ENCODE measurements at regions not wholly inside any gene's neighbourhood (a gene's known extent, or its start where the extent isn't known, plus 50 kb on each side); places are given as distances from the start of the nearest gene placed in this dataset.
"Not testable (repeated sequence)": the region's sequence is repeated elsewhere in the genome, so short reads cannot be mapped to it uniquely, and the experiment has no call there.

DNA sequence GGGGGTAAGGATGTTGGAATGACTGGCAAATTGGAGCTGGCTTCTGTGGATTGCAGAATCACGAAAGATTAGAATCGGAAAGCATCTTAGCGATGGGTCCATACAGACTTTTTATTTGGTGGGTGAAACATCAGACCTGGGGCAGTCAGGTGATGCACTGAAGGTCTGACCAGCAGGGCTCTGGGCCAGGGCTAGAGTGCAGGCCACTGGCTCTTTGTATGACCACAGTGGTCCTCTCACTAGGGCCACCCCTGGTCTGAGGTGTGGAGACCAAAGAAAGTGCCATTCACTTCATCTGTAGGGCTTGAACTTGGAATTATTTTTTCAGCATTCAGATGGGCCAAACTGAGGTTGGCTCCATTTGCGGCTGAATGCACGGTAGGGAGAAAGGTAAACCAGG, 306.4 kb downstream of the RPS6KC1 start:
- H3K4me3 ChIP-seq (ENCODE audit: low read depth, low read length) = no peak overlapping the region
- no peak for DNase-seq (ENCODE audit: low read depth)
- TF ChIP-seq, protein P1, sequence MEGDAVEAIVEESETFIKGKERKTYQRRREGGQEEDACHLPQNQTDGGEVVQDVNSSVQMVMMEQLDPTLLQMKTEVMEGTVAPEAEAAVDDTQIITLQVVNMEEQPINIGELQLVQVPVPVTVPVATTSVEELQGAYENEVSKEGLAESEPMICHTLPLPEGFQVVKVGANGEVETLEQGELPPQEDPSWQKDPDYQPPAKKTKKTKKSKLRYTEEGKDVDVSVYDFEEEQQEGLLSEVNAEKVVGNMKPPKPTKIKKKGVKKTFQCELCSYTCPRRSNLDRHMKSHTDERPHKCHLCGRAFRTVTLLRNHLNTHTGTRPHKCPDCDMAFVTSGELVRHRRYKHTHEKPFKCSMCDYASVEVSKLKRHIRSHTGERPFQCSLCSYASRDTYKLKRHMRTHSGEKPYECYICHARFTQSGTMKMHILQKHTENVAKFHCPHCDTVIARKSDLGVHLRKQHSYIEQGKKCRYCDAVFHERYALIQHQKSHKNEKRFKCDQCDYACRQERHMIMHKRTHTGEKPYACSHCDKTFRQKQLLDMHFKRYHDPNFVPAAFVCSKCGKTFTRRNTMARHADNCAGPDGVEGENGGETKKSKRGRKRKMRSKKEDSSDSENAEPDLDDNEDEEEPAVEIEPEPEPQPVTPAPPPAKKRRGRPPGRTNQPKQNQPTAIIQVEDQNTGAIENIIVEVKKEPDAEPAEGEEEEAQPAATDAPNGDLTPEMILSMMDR (IDR thresholded peaks at IDR 0.05; ENCODE audit: insufficient read depth, low read depth, low read length, missing control alignments) = no peak

DNA sequence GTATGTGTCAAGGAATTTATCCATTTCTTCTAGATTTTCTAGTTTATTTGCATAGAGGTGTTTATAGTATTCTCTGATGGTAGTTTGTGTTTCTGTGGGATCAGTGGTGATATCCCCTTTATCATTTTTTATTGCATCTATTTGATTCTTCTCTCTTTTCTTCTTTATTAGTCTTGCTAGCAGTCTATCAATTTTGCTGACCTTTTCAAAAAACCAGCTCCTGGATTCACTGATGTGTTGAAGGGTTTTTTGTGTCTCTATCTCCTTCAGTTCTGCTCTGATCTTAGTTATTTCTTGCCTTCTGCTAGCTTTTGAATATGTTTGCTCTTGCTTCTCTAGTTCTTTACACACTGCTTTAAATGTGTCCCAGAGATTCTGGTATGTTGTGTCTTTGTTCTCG, 307.3 kb downstream of the RPS6KC1 start:
- not testable (repeated sequence) for H3K4me3 ChIP-seq (ENCODE audit: low read depth, low read length); DNase-seq (ENCODE audit: low read depth)

DNA sequence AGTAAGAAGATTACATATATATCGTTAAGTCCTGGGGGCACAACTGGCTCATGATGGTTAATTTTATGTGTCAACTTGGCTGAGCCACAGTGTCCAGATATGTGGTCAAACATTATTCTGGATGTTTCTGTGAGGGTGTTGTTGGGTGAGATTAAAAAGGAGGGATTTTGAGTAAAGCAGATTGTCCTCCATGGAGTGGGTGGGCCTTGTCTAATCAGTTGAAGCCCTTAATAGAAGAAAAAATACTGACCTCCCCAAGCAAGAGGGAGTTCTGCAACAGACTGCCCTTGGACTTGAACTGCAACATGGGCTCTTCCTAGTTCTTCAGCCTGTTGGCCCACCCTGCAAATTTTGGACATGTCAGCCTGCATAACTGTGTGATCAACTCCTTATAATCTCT, 311.6 kb downstream of the RPS6KC1 start:
- DNase-seq (ENCODE audit: low read depth) = no peak
- TF ChIP-seq, protein P1 (IDR thresholded peaks at IDR 0.05; ENCODE audit: insufficient read depth, low read depth, low read length, missing control alignments) = no peak
- H3K4me3 ChIP-seq (ENCODE audit: low read depth, low read length) = no peak overlapping the region

DNA sequence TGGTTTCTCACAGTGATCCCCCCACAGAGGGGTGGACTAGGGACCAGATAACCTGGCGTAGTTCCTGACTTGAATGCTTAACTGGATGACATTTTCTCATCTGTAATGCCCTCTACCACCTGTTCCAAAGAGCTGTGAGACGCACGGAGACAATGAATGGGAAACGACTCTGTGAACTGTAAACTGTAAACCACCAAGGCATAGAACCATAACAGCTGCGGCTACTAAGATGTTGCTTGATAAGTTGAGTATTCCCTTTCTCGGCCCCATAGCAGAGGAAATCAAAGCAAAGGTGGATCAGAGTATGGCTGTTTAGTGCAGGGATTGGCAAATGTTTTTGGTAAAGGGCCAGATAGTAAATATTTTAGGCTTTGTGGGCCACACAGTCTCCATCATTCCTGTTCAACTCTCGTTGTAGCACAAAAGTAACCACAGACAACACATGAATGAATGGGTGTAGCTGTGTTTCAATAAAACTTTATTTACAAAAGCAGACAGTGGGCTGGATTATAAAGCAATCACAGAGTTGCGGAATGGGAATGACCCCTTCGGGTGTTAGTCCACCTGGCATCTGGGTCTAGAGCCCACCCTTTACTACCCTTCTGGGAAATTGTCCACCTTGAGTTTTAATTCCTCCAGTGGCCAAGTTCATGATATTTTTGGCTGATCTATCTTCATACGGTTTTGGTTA, 315.2 kb downstream of the RPS6KC1 start:
- DNase-seq (ENCODE audit: low read depth) = no peak
- no peak overlapping the region for H3K4me3 ChIP-seq (ENCODE audit: low read depth, low read length)
- TF ChIP-seq, protein P1 (IDR thresholded peaks at IDR 0.05; ENCODE audit: insufficient read depth, low read depth, low read length, missing control alignments) = no peak

DNA sequence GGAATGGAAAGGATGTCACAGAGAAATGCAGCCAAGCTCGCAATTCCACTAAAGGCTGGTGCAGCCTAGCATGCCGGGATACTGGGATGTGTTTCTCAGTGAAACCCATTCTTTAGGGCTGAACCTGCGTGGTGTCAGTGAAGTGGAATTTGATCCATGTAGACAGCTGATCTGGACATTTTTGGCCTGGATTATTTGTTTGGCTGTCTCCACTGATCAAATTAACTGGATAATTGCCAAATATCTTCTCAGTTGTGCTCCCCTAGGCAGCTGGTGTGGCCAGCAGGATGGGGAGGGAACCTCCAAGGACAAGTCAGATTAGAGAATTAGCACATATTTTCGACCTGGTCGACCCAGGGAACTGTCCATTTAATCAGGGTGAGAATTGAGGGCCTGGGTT, 318.4 kb downstream of the RPS6KC1 start:
- no peak overlapping the region for H3K4me3 ChIP-seq (ENCODE audit: low read depth, low read length)
- TF ChIP-seq, protein P1 (IDR thresholded peaks at IDR 0.05; ENCODE audit: insufficient read depth, low read depth, low read length, missing control alignments) = no peak
- no peak for DNase-seq (ENCODE audit: low read depth)

DNA sequence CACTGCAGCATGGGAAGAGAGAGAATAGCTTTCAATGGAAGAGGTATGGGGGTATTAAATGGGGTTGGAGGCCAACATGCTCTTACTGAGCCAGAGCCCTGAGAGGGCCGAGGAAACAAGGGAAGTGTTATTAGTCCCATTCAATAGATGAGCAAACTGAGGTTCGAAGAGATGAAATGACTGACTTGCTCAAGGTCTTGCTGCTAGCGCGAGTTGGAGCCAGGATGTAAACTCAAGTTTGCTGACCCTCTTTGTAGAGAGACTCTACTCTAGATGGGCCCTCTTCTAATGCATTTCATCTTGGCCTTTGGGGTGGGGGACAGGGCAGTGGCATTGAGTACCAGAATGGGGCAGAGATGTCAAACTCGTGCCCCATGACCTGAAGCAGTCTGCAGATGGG, 319.5 kb downstream of the RPS6KC1 start:
- TF ChIP-seq, protein P1 (IDR thresholded peaks at IDR 0.05; ENCODE audit: insufficient read depth, low read depth, low read length, missing control alignments) = no peak
- H3K4me3 ChIP-seq (ENCODE audit: low read depth, low read length) = no peak overlapping the region
- no peak for DNase-seq (ENCODE audit: low read depth)

DNA sequence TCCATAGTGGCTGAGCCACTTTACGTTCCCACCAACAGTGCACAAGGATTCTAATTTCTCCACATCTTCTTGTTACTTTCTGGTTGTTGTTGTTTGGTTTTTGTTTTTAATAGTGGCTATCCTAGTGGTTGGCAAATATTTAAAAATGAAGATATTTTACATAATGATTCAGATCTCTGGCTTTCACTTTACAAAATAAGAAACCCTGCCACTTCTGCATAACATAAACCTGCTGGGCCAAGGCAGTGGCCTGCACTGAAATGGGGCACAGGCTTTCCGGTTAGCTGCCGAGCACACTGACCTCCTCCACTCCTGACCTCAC, 320.4 kb downstream of the RPS6KC1 start:
- H3K4me3 ChIP-seq (ENCODE audit: low read depth, low read length) = no peak overlapping the region
- no peak for DNase-seq (ENCODE audit: low read depth)
- TF ChIP-seq, protein P1 (IDR thresholded peaks at IDR 0.05; ENCODE audit: insufficient read depth, low read depth, low read length, missing control alignments) = no peak

Measured in GM12865 (cell line).